ENCODE measurements at regions not wholly inside any gene's neighbourhood (a gene's known extent, or its start where the extent isn't known, plus 50 kb on each side); places are given as distances from the start of the nearest gene placed in this dataset.

DNA sequence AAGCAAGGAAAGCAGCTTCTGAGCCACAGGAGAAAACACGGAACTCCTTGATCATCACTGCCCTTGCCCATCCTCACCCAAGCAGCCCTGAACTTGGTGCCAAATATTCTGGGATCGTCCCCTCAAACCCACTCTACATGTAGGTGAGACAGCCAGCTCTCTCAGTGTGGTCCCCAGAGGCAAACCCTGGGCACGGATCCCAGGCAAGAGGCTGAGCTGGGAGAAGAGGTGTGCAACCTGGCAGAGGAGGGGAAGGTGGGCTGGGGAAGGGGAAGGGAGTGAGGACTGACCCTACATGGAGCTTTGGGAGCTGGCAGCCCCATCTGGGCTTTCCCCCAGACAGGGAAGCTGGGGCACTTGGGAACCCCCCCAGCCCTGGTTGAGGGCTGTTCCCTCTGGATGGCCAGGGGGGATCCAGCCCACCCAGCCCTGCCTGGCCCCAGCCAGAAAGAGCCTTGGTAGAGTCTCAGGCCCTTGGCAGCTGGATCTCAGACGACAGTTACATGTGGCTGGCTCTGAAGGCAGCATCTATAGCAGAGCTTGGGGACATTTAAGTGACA is 186.2 kb upstream of the CST7 start:
- DNase-seq (ENCODE audit: low spot score), result no peak

DNA sequence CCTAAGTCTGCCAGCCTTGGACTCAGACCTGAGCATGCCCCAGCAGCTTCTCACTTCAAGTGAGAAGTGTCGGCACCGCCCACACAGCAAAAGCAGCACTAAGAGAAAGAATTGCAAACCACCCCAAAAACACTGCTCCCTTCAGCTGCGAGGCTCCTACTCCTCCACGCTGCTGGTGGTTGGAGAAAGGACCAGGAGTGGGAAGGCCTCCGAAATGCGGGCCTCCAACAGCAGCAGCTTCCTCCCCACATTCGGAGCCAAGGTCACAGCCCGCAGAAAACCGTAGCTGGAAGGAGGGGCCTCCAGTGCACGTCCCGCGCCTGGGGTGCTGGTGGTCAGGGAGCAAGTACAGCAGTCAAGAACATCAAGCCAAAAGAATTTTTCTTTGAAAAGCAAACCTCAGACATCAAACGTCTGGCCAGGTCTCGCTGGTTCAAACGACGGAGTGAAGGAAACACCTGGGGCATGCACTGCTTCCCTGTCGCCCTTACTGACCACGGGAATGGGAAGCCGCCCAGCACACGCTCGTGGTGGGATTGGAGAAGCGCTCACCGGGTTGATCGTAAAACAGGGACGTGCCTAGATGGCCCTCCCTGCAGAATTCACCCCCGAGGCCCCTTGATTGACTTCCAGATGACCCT is 185.6 kb upstream of the CST7 start:
- no peak for DNase-seq (ENCODE audit: low spot score)

DNA sequence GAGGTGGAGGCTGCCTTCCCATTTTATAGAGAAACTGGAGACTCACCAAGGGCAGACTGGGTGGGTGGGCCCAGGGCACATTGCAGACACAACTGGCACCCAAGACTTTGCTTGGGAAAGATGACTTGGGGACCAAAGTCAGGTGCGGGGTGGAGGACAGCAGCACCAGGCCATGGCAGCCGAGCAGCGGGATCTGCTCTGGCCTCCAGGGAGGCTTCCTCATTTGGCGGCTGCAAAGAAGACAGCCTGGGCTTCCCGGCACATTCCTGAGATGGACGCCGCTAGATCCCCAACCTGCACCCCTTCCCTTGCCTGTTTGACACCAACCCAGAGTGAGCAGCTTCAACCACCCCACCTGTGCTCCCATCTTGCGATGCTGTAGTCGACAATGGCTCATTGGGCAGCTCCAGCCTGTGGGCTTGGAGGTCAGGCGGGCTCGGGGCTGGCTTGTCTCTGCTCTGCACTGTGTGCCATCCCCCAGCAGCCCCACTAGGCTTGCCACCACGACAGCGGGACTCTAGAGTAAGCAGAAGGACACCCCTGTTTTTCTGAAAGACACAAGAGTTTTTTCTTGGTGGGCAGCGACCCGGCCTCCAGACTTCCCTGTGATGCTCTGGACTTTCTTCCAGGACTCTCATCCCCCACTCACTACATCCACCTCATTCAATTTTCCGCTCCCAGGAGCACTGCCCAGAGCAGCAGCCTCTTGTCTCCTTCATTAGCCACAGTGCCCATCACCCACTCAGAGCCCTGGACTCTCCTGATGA is 184.9 kb upstream of the CST7 start:
- DNase-seq (ENCODE audit: low spot score), result no peak

GRCh38 chr20:24764794-24765202 is 184.3 kb upstream of the CST7 start:
- no peak for DNase-seq (ENCODE audit: low spot score)

DNA sequence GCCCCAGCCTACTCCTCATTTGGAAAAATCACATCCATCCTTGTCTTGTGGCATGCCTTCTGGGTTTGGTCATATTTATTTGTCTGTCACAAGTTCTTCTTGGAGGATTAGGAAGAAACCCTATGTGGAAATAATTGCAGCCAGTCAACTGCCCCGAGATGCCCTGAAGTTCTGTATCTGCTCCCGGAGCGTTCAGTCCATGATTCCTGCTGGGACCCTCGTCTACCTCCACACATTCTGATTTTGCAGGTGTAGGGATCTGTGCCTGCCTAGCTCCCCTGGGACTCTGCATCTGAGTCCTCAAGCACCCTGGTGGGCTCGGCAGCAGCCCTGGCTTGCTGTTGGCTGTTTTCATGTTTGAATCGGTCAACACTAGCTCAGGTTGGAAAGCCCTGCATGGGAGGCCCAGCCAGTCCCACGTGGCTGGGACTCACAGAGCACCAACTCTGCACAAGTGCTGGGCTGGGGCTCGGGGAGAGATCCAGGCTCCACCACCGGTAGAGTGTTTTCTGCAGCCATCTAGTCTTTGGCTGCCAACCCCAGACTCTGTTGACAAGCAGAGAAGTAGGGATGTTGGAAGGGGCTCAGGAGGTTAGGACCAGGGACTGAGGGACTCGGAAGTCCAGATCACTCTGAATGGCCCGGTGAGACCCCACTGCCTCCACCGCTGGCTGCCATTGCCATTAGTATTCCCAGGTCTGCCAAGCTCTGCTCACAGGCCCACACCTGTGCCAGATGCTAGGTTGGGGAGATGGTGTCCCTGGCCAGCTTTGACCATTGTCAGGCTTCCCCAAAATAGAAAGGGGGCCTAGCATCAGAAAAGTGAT is 183.5 kb upstream of the CST7 start:
- no peak for DNase-seq (ENCODE audit: low spot score)

DNA sequence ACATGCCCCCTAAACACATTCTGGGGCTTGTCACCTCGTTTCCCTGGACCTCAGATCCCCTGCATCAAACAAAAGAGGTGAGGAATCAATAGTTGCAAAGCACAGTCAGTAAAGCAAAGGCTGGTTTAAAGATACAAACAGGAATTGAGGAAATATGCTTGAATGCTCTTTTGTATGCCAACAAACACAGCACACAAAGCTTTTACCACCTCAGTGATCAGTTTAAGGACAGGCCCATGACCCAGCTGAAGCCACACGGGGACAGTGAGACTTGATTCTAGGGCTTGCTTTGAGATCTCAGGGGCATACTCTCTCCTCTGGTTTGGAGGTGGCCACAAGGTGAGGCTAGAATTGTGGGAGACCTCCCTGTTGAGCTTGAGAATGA is 182.9 kb upstream of the CST7 start:
- no peak for DNase-seq (ENCODE audit: low spot score)

DNA sequence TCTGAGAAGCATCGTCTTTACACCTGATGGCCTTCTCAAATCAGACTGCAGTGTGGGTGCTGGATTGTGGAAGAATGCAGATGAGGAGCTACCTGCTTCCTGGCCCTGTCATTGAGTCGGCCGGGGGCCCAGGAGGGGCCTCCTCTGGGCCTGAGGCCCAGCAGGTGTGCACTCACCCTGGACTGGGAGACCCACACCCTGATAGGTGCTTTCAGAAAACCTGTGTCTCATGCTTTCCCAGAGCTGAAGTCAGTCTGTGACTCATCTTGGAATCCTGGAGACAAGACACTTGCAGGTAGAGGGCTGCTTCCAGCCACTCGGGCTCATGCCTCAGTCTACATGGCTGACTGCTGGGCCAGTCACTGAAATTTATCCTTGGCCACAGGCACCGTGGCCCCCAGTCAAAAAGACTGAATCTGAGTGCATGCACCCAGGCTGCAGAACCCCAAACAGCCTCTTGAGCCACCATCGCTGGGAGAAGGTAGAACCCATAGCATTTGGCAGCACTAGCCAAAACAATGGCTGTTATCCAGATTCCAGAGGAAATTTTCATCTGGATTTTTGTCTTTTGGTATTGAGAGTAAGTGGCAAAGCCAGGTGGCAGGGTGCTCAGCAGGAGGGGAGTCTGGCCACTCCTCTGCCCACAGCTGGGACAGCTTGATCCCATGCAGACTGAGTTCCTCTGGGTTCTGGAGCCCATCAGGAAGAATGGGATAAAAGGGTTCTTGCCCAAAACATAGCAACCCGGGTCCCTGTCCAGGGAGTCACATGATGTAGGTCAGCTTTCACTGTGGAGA is 182.0 kb upstream of the CST7 start:
- DNase-seq (ENCODE audit: low spot score), result no peak

GRCh38 chr20:24767623-24768100 is 181.4 kb upstream of the CST7 start:
- DNase-seq (ENCODE audit: low spot score), result no peak

DNA sequence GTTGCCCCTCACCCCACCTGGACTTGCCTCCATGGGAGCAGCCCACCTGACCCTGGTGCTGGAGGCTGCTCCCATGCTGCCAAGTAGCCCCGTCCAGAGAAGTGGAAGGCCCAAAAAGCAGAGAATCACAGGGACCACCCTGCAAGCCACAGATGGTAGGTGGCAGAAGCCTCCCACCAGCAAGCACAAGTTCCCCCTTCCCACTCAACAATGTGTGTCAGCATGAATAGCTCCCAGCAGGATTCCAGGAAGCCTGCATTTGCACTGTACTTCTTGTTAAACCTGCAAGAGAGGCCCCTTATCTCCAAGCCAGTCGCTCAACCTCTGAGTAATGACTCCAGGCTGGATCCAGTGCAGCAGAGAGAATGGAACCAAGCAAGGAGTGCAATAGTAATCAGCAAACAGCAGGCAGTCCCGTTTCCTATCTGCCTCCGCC is 180.8 kb upstream of the CST7 start:
- no peak for DNase-seq (ENCODE audit: low spot score)

GRCh38 chr20:24768713-24769601 is 180.1 kb upstream of the CST7 start:
- DNase-seq (ENCODE audit: low spot score), result no peak

GRCh38 chr20:24769878-24770627 is 179.0 kb upstream of the CST7 start:
- no peak for DNase-seq (ENCODE audit: low spot score)

- no peak for DNase-seq (ENCODE audit: low spot score)
Measured at GRCh38 chr20:24770628-24771541, 178.2 kb upstream of the CST7 start.

- no peak for DNase-seq (ENCODE audit: low spot score)
Measured at GRCh38 chr20:24771542-24772061, 177.5 kb upstream of the CST7 start.

GRCh38 chr20:24772667-24773066 is 176.4 kb upstream of the CST7 start:
- DNase-seq (ENCODE audit: low spot score), result no peak

DNA sequence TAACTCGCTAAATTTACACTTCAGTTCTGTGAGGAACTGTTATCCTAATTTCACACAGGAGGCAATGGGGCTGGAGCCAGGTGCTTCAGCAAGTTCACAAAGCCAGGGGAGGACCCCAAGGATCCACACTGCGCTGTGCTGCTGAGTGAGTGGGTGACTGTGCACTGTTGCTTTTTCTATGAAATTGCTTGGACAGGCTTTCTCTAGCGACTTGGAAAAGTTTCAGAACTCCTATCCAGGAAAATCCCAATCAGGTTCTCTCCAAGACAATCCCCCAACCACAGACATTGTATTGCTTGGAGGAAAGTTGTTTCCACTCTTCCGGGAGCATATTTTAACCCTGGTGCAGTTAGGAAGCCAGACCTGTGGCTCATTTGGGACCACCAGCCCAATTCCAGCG is 175.9 kb upstream of the CST7 start:
- no peak for DNase-seq (ENCODE audit: low spot score)

GRCh38 chr20:24773751-24774201 is 175.3 kb upstream of the CST7 start:
- peak; percentile 74 for DNase-seq (ENCODE audit: low spot score)

DNA sequence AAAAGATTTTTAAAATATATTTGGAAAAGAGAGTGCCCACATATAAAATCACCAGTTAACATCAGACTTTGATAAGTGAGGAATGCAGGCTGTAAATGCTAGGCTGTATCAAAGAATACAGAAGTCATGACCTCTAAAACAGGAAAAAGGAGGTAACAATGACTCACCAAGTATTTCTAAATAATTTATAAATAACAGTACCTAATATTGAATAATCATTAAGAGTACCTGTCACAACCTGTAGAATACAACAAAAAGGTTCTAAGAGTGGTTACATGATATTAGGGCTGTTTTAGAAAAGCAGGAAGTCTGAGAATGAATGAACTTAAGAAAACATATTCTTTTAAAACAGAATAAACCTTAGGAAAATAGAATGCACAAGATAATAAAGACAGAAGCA is 173.1 kb upstream of the CST7 start:
- DNase-seq (ENCODE audit: low spot score), result no peak

- DNase-seq (ENCODE audit: low spot score), result no peak
Measured at GRCh38 chr20:24776755-24777271, 172.3 kb upstream of the CST7 start.
